ENCODE measurements at regions not wholly inside any gene's neighbourhood (a gene's known extent, or its start where the extent isn't known, plus 50 kb on each side); places are given as distances from the start of the nearest gene placed in this dataset.

DNA sequence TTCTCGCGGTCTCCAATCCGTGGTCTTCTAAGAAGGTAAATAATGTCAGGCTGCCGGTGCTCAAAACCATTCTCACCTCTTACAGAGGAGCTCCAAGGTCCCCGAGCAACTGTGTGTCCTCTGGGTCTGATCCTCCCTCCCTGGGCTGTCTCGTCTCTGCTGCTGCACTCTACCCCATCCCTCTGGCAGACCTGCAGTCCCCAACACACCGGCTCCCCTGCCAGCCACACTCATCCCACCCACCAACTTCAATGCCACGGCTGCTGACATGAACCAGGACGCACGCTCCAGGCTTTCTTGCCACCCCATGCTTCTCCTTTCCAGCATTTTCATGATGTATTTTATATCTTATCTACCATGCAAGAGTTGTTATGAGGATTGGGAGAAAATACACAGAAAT, 559.5 kb upstream of the SALL3 start:
- Histone ChIP-seq H3K9me3 (no peaks in the 10 kb centered on the region), H3K4me3 (no peak overlapping the region), H3K4me1 (ENCODE audit: low read depth) (no peaks in the 10 kb centered on the region), H3K36me3 (ENCODE audit: low read depth) (no peaks in the 10 kb centered on the region)
- ATAC-seq (no peak), DNase-seq (no peak)
- intact Hi-C loops (cut with DNase I, micrococcal nuclease): no loop called here
- TF ChIP-seq, protein P1, sequence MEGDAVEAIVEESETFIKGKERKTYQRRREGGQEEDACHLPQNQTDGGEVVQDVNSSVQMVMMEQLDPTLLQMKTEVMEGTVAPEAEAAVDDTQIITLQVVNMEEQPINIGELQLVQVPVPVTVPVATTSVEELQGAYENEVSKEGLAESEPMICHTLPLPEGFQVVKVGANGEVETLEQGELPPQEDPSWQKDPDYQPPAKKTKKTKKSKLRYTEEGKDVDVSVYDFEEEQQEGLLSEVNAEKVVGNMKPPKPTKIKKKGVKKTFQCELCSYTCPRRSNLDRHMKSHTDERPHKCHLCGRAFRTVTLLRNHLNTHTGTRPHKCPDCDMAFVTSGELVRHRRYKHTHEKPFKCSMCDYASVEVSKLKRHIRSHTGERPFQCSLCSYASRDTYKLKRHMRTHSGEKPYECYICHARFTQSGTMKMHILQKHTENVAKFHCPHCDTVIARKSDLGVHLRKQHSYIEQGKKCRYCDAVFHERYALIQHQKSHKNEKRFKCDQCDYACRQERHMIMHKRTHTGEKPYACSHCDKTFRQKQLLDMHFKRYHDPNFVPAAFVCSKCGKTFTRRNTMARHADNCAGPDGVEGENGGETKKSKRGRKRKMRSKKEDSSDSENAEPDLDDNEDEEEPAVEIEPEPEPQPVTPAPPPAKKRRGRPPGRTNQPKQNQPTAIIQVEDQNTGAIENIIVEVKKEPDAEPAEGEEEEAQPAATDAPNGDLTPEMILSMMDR (IDR thresholded peaks at IDR 0.05): no peak

GRCh38 chr18:78421392-78421791, 558.2 kb upstream of the SALL3 start:
- DNase-seq: no peak
- no peak for ATAC-seq
- TF ChIP-seq, protein P1 (IDR thresholded peaks at IDR 0.05): no peak
- no peak overlapping the region for H3K4me3 ChIP-seq
- no peaks in the 10 kb centered on the region for H3K4me1 ChIP-seq (ENCODE audit: low read depth)
- H3K36me3 ChIP-seq (ENCODE audit: low read depth): no peaks in the 10 kb centered on the region
- H3K9me3 ChIP-seq: peaks cover 4% of the 10 kb centered on the region
- intact Hi-C loops (cut with DNase I, micrococcal nuclease): no loop called here

DNA sequence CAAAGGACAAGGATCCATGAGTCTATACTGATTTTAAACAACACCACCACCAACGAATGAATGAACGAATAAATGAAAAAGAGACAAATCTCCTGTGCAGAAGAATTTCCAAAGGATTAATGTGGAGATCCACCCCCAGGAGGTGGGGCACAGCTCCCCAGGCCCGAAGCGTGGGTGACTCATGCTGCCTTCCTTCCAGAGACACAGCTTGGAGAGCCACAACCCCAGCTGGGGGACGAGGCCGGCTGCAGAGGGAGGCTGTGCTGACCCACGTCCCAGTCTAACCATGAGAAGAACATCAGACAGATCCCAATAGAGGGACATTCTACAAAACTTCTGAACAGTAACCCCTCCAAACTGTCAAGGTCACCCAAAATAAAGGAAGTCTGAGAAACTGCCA, 557.3 kb upstream of the SALL3 start:
- no peak for DNase-seq
- Histone ChIP-seq H3K4me3 (no peak overlapping the region), H3K36me3 (ENCODE audit: low read depth) (no peaks in the 10 kb centered on the region), H3K9me3 (peaks cover 4% of the 10 kb centered on the region), H3K4me1 (ENCODE audit: low read depth) (no peaks in the 10 kb centered on the region)
- intact Hi-C loops (cut with DNase I, micrococcal nuclease): no loop called here
- no peak for ATAC-seq
- TF ChIP-seq, protein P1 (IDR thresholded peaks at IDR 0.05): no peak

- TF ChIP-seq, protein P1 (IDR thresholded peaks at IDR 0.05): no peak
- intact Hi-C loops (cut with DNase I, micrococcal nuclease): no loop called here
- H3K4me1 ChIP-seq (ENCODE audit: low read depth): no peaks in the 10 kb centered on the region
- H3K36me3 ChIP-seq (ENCODE audit: low read depth): no peaks in the 10 kb centered on the region
- no peak overlapping the region for H3K4me3 ChIP-seq
- DNase-seq (no peak), ATAC-seq (no peak)
- peaks cover 4% of the 10 kb centered on the region for H3K9me3 ChIP-seq
Measured at GRCh38 chr18:78423811-78424210, 555.8 kb upstream of the SALL3 start.

- H3K36me3 ChIP-seq (ENCODE audit: low read depth): no peaks in the 10 kb centered on the region
- peaks cover 5% of the 10 kb centered on the region for H3K9me3 ChIP-seq
- TF ChIP-seq, protein P1 (IDR thresholded peaks at IDR 0.05): no peak
- DNase-seq (no peak), ATAC-seq (no peak)
- H3K4me3 ChIP-seq: no peak overlapping the region
- H3K4me1 ChIP-seq (ENCODE audit: low read depth): no peaks in the 10 kb centered on the region
- intact Hi-C loops (cut with DNase I, micrococcal nuclease): no loop called here
Measured at GRCh38 chr18:78424403-78425018, 555.1 kb upstream of the SALL3 start.

GRCh38 chr18:78425019-78425412, 554.6 kb upstream of the SALL3 start:
- no peaks in the 10 kb centered on the region for H3K4me1 ChIP-seq (ENCODE audit: low read depth)
- intact Hi-C loops (cut with DNase I, micrococcal nuclease): no loop called here
- no peak for ATAC-seq
- TF ChIP-seq, protein P1 (IDR thresholded peaks at IDR 0.05): no peak
- H3K4me3 ChIP-seq: no peak overlapping the region
- no peak for DNase-seq
- H3K36me3 ChIP-seq (ENCODE audit: low read depth): no peaks in the 10 kb centered on the region
- peaks cover 9% of the 10 kb centered on the region for H3K9me3 ChIP-seq
